Sigmoid colon (tissue), 4 donors: ENCODE measurements at regions not wholly inside any gene's neighbourhood (a gene's known extent, or its start where the extent isn't known, plus 50 kb on each side); places are given as distances from the start of the nearest gene placed in this dataset.

Experiments
- EP300 ChIP-seq, 4 donors: sonication (generic); formaldehyde crosslinking; IDR thresholded peaks; one replicate each; pipeline ENCODE4 v1.6.1; 2017; ENCODE audit warnings: antibody characterized with exemption in 4 of 4
- POLR2A ChIP-seq, 2 donors: fragments of 450-650 bp; IDR thresholded peaks; one replicate each; pipeline ENCODE4 v1.6.1; 2016; ENCODE audit warnings: antibody characterized with exemption in 2 of 2, mild to moderate bottlenecking in 2 of 2, moderate library complexity in 2 of 2
- POLR2AphosphoS5 ChIP-seq, 4 donors: sonication (generic); formaldehyde crosslinking; IDR thresholded peaks; one replicate each; pipeline ENCODE4 v1.6.1; 2017; ENCODE audit warnings: antibody characterized with exemption in 4 of 4
- TF ChIP-seq, protein P1 (sequence below), 4 experiments: fragments of 450-650 bp in 3 of 4; fragments of 200-600 bp in 1 of 4; IDR thresholded peaks; one replicate each; pipeline ENCODE4 v1.5.1; 2016 to 2019; ENCODE audit warnings: antibody characterized with exemption in 4 of 4, mild to moderate bottlenecking in 3 of 4, moderate library complexity in 2 of 4

DNA sequence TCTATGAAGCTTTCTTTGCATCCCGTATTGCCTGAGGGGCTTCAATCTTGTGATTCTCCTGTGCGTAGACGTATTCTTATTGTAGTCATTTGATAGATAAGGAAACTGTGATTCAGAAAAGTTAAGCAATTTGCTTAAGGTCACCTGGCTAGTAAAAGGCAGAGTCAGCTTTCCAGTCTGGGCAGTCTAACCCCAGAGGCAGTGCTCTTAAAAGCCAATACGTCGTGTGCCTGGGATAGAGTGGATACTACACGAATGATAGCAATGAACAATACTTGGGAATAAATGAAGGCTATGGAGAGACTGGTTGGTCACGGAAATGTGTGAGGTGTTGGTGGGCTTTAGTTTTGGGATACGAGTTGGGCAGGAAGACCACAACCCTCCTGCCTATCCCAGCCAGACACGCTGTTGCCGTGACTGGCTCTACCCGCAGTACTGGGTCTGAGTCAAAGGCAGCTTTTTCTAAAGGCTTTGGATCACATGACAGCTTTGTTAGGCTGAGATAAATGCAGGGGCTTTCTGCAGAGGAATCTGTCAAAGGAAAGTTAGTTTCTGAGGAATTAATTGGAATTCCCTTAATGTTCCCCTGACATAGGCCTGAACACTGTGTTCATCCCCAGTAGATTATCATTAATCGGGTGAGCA lies 302.6 kb downstream of the KIF4B start:
- TF ChIP-seq POLR2AphosphoS5 (IDR thresholded peaks at IDR 0.05): no peak
- no peak for TF ChIP-seq EP300 (IDR thresholded peaks at IDR 0.05)
- TF ChIP-seq, protein P1, sequence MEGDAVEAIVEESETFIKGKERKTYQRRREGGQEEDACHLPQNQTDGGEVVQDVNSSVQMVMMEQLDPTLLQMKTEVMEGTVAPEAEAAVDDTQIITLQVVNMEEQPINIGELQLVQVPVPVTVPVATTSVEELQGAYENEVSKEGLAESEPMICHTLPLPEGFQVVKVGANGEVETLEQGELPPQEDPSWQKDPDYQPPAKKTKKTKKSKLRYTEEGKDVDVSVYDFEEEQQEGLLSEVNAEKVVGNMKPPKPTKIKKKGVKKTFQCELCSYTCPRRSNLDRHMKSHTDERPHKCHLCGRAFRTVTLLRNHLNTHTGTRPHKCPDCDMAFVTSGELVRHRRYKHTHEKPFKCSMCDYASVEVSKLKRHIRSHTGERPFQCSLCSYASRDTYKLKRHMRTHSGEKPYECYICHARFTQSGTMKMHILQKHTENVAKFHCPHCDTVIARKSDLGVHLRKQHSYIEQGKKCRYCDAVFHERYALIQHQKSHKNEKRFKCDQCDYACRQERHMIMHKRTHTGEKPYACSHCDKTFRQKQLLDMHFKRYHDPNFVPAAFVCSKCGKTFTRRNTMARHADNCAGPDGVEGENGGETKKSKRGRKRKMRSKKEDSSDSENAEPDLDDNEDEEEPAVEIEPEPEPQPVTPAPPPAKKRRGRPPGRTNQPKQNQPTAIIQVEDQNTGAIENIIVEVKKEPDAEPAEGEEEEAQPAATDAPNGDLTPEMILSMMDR (IDR thresholded peaks at IDR 0.05): no peak
- no peak for TF ChIP-seq POLR2A (IDR thresholded peaks at IDR 0.05)
